ENCODE measurements at regions not wholly inside any gene's neighbourhood (a gene's known extent, or its start where the extent isn't known, plus 50 kb on each side); places are given as distances from the start of the nearest gene placed in this dataset.
"Not testable (repeated sequence)": the region's sequence is repeated elsewhere in the genome, so short reads cannot be mapped to it uniquely, and the experiment has no call there.

- not testable (repeated sequence) for TF ChIP-seq CTCF (IDR thresholded peaks at IDR 0.05; ENCODE audit: low read length); EZH2 (IDR thresholded peaks at IDR 0.05; ENCODE audit: borderline replicate concordance, low read length)
Observed at GRCh38 chr2:175410941-175411340, 229.4 kb upstream of the ATP5MC3 start.
